ENCODE measurements at regions not wholly inside any gene's neighbourhood (a gene's known extent, or its start where the extent isn't known, plus 50 kb on each side); places are given as distances from the start of the nearest gene placed in this dataset.

- Histone ChIP-seq H3K4me3 (no peak overlapping the region), H3K27me3 (no peaks in the 10 kb centered on the region), H3K9me3 (no peaks in the 10 kb centered on the region), H3K4me1 (no peaks in the 10 kb centered on the region), H3K36me3 (no peaks in the 10 kb centered on the region), H3K27ac (no peak overlapping the region)
- DNase-seq (ENCODE audit: low spot score in 2 of 2), result no peak
- TF ChIP-seq CTCF (IDR thresholded peaks at IDR 0.05) (no peak), POLR2AphosphoS5 (IDR thresholded peaks at IDR 0.05) (no peak), POLR2A (IDR thresholded peaks at IDR 0.05) (no peak)
- intact Hi-C loops (cut with DNase I; ENCODE audit: low total_unique reads), result loop anchor here (5.0 kb wide), 1 partner anchor 1631 kb away; no protein-coding TSS in a partner anchor
Observed at GRCh38 chr2:104402825-104403224, 451.1 kb upstream of the POU3F3 start.

- Histone ChIP-seq H3K27me3 (no peaks in the 10 kb centered on the region), H3K4me3 (no peak overlapping the region), H3K36me3 (no peaks in the 10 kb centered on the region), H3K4me1 (no peaks in the 10 kb centered on the region), H3K27ac (no peak overlapping the region), H3K9me3 (no peaks in the 10 kb centered on the region)
- intact Hi-C loops (cut with DNase I; ENCODE audit: low total_unique reads), result loop anchor here (5.0 kb wide), 1 partner anchor 1632 kb away; no protein-coding TSS in a partner anchor
- TF ChIP-seq CTCF (IDR thresholded peaks at IDR 0.05) (no peak), POLR2AphosphoS5 (IDR thresholded peaks at IDR 0.05) (no peak), POLR2A (IDR thresholded peaks at IDR 0.05) (no peak)
- no peak for DNase-seq (ENCODE audit: low spot score in 2 of 2)
Observed at GRCh38 chr2:104404526-104404925, 449.4 kb upstream of the POU3F3 start.

- Histone ChIP-seq H3K27ac (no peak overlapping the region), H3K36me3 (no peaks in the 10 kb centered on the region), H3K4me1 (no peaks in the 10 kb centered on the region), H3K4me3 (no peak overlapping the region), H3K9me3 (no peaks in the 10 kb centered on the region), H3K27me3 (no peaks in the 10 kb centered on the region)
- intact Hi-C loops (cut with DNase I; ENCODE audit: low total_unique reads), result no loop called here
- no peak for TF ChIP-seq CTCF (IDR thresholded peaks at IDR 0.05)
- TF ChIP-seq POLR2A (IDR thresholded peaks at IDR 0.05), result no peak
- no peak for TF ChIP-seq POLR2AphosphoS5 (IDR thresholded peaks at IDR 0.05)
- no peak for DNase-seq (ENCODE audit: low spot score in 2 of 2)
Observed at GRCh38 chr2:104405623-104406022, 448.3 kb upstream of the POU3F3 start.

GRCh38 chr2:104406261-104406726, 447.6 kb upstream of the POU3F3 start:
- intact Hi-C loops (cut with DNase I; ENCODE audit: low total_unique reads), result no loop called here
- no peak for TF ChIP-seq POLR2AphosphoS5 (IDR thresholded peaks at IDR 0.05)
- Histone ChIP-seq H3K27ac (no peak overlapping the region), H3K27me3 (no peaks in the 10 kb centered on the region), H3K9me3 (no peaks in the 10 kb centered on the region), H3K4me1 (no peaks in the 10 kb centered on the region), H3K4me3 (no peak overlapping the region), H3K36me3 (no peaks in the 10 kb centered on the region)
- no peak for DNase-seq (ENCODE audit: low spot score in 2 of 2)

- intact Hi-C loops (cut with DNase I; ENCODE audit: low total_unique reads), result no loop called here
- no peak overlapping the region for H3K27ac ChIP-seq
- TF ChIP-seq CTCF (IDR thresholded peaks at IDR 0.05) (no peak), POLR2A (IDR thresholded peaks at IDR 0.05) (no peak), POLR2AphosphoS5 (IDR thresholded peaks at IDR 0.05) (no peak)
- no peaks in the 10 kb centered on the region for H3K36me3 ChIP-seq
- no peak overlapping the region for H3K4me3 ChIP-seq
- no peaks in the 10 kb centered on the region for H3K27me3 ChIP-seq
- no peaks in the 10 kb centered on the region for H3K9me3 ChIP-seq
- DNase-seq (ENCODE audit: low spot score in 2 of 2), result no peak
- no peaks in the 10 kb centered on the region for H3K4me1 ChIP-seq
Observed at GRCh38 chr2:104407641-104408040, 446.3 kb upstream of the POU3F3 start.

GRCh38 chr2:104408266-104408665, 445.6 kb upstream of the POU3F3 start:
- intact Hi-C loops (cut with DNase I; ENCODE audit: low total_unique reads), result no loop called here
- no peaks in the 10 kb centered on the region for H3K9me3 ChIP-seq
- no peaks in the 10 kb centered on the region for H3K36me3 ChIP-seq
- H3K4me3 ChIP-seq, result no peak overlapping the region
- H3K27me3 ChIP-seq, result no peaks in the 10 kb centered on the region
- DNase-seq (ENCODE audit: low spot score in 2 of 2), result no peak
- TF ChIP-seq CTCF (IDR thresholded peaks at IDR 0.05), result no peak
- no peak for TF ChIP-seq POLR2AphosphoS5 (IDR thresholded peaks at IDR 0.05)
- TF ChIP-seq POLR2A (IDR thresholded peaks at IDR 0.05), result no peak
- H3K27ac ChIP-seq, result no peak overlapping the region
- no peaks in the 10 kb centered on the region for H3K4me1 ChIP-seq
